Progenitor cell of endocrine pancreas (in vitro differentiated cells): ENCODE measurements at regions not wholly inside any gene's neighbourhood (a gene's known extent, or its start where the extent isn't known, plus 50 kb on each side); places are given as distances from the start of the nearest gene placed in this dataset.

Experiments
- DNase-seq: peaks from one replicate; pipeline ENCODE4 v3.0.0; 2021; ENCODE audit warnings: low spot score; ENCODE audit not compliant: unreplicated experiment
- H3K27ac Mint-ChIP-seq: 2 replicates; pipeline ENCODE4 v1.8.0; 2021; ENCODE audit warnings: mild to moderate bottlenecking, moderate library complexity, mixed read lengths
- H3K27me3 Mint-ChIP-seq: 2 replicates; pipeline ENCODE4 v1.8.0; 2021; ENCODE audit warnings: mixed read lengths
- H3K36me3 Mint-ChIP-seq: 2 replicates; pipeline ENCODE4 v1.8.0; 2022; ENCODE audit warnings: mixed read lengths; ENCODE audit not compliant: insufficient read depth
- H3K4me1 Mint-ChIP-seq: 2 replicates; pipeline ENCODE4 v1.8.0; 2021; ENCODE audit warnings: low read depth, mixed read lengths
- H3K4me3 Mint-ChIP-seq: 2 replicates; pipeline ENCODE4 v1.8.0; 2021; ENCODE audit warnings: low read depth, mild to moderate bottlenecking, moderate library complexity, mixed read lengths
- H3K9me3 Mint-ChIP-seq: 2 replicates; pipeline ENCODE4 v1.8.0; 2021; ENCODE audit warnings: low read depth, mixed read lengths
- TF ChIP-seq, protein P1 (sequence below): fragments of 200-600 bp; sonication (generic); IDR thresholded peaks from one replicate; pipeline ENCODE4 v1.5.0; 2021; ENCODE audit warnings: antibody characterized with exemption, mild to moderate bottlenecking; ENCODE audit not compliant: unreplicated experiment

DNA sequence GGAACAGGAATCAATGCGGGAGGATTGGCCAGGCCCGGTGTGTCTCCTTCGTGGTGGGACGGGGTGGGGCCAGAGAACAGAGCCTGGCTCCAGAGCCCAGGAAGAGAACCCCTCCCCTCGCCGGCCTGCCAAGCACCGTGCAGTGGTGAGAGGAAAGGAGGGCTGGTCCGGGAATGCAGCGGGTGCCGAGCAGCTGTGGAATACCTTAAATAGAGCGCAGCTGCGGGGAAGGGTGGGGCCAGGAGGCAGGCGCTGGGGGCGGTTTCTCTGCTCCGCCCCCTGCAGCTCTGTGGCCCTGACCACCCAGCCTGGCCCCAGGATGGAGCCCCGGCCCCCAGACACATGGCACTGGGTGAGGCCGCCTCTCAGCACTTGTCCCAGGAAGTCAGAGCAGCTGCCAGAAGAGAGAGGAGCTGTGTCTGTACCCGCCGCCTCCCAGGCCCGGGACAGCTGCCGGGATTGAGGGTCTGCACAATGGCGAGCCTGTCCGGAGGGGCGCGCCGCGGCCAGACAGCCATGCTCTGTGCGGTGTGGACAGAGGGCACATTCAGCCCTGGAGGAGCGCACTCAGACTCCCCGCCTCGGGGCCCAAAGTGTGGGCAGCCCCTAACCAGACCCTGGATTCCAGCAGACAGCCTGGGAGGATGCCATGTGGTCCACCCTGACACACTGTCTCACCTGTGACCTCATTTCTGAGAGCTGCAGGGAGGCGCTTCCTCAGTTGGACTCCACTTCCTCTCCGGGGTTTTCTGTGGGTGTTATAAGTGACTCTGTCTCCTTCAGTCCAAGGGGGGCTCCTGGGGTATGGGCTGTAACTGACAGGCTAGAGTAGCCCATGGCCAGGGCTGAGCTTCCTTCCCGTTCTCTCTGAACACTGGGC, 268.8 kb downstream of the SEC14L1 start:
- DNase-seq, result no peak
- no peak overlapping the region for H3K4me3 Mint-ChIP-seq
- TF ChIP-seq, protein P1, sequence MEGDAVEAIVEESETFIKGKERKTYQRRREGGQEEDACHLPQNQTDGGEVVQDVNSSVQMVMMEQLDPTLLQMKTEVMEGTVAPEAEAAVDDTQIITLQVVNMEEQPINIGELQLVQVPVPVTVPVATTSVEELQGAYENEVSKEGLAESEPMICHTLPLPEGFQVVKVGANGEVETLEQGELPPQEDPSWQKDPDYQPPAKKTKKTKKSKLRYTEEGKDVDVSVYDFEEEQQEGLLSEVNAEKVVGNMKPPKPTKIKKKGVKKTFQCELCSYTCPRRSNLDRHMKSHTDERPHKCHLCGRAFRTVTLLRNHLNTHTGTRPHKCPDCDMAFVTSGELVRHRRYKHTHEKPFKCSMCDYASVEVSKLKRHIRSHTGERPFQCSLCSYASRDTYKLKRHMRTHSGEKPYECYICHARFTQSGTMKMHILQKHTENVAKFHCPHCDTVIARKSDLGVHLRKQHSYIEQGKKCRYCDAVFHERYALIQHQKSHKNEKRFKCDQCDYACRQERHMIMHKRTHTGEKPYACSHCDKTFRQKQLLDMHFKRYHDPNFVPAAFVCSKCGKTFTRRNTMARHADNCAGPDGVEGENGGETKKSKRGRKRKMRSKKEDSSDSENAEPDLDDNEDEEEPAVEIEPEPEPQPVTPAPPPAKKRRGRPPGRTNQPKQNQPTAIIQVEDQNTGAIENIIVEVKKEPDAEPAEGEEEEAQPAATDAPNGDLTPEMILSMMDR, result no peak
- no peaks in the 10 kb centered on the region for H3K27me3 Mint-ChIP-seq
- peaks cover 5% of the 10 kb centered on the region for H3K36me3 Mint-ChIP-seq
- peak overlapping the region; percentile 59 for H3K27ac Mint-ChIP-seq
- no peaks in the 10 kb centered on the region for H3K9me3 Mint-ChIP-seq
- H3K4me1 Mint-ChIP-seq, result peaks cover 25% of the 10 kb centered on the region

DNA sequence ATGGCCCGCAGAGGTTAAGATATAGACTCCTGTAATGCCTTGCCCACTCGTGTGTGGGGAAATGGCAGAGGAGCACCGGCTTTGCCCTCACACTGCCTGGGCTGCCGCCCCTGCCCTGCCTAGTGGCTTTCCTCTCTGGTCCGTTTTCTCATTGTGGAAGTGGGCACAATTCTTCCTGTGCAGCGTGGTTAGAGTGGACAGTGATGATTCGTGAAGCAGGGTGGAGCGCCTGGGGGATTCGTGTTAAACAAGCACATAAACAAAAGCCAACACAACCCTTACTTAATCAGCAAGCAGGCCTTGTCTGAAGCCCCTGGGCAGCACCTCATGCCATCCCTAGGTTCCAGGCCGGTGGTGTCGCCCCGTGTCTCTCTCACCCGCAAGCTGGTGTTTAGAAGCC, 269.7 kb downstream of the SEC14L1 start:
- H3K27ac Mint-ChIP-seq, result peak overlapping the region; percentile 26
- no peak for DNase-seq
- no peaks in the 10 kb centered on the region for H3K27me3 Mint-ChIP-seq
- TF ChIP-seq, protein P1, result no peak
- H3K4me3 Mint-ChIP-seq, result no peak overlapping the region
- H3K4me1 Mint-ChIP-seq, result peaks cover 25% of the 10 kb centered on the region
- H3K36me3 Mint-ChIP-seq, result peaks cover 5% of the 10 kb centered on the region
- no peaks in the 10 kb centered on the region for H3K9me3 Mint-ChIP-seq

DNA sequence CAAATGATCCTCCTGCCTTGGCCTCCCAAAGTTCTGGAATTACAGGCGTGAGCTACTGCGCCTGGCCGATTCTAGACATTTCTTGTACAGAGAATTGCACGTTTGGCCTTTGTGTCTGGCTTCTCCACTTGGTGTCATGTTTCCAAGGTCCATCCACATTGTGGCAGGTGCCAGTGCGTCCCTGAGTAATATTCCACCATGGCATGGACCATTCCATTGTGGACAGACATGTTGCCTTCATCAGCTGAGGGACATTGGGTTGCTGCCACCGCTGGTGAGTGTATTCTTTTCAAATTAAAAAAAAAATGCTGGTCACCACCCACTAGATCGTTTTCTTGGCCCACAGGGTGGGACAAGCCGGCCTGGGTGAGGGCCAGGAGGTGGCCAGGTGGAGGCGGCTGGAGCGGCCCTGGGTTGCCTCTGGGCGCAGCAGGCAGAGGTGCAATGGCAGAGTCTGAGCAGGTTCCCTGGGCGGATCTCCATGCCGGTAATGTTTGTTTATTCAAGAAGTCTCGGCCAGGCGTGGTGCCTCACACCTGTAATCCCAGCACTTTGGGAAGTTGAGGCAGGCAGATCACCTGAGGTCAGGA, 274.1 kb downstream of the SEC14L1 start:
- TF ChIP-seq, protein P1, result no peak
- Mint-ChIP-seq H3K27ac (no peak overlapping the region), H3K9me3 (no peaks in the 10 kb centered on the region), H3K36me3 (peaks cover 5% of the 10 kb centered on the region), H3K27me3 (no peaks in the 10 kb centered on the region), H3K4me1 (peaks cover 28% of the 10 kb centered on the region), H3K4me3 (no peak overlapping the region)
- no peak for DNase-seq

DNA sequence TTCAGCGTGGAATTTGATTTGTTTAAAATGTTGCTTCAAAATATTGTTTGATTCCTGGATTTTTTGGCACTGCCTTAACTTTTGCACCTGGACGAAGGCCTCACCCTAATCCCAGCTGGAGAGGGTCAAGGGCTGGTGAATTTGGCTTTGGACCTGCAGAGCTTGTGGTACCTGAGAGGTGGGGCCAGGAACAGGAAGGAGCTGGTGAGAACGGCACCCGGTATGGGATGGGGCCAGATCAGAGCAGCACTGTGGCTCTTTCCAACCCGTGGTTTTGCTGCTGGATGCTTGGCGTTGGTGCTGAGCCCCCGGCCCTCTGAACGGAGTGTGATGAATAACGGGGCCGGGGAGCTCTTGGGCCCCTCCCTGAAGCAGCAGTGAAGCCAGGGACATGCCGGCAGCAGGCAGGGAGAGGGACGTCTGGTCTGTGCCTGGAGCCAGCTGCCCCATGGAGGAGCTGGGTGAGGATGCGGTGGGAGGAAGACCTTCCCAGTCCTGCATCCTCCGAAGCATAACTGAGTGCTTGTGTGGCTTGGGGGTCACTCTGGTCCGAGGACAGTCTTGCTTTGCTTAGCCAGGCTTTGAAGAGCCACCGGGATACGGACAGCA, 275.4 kb downstream of the SEC14L1 start:
- Mint-ChIP-seq H3K9me3 (no peaks in the 10 kb centered on the region), H3K27ac (no peak overlapping the region), H3K4me1 (peaks cover 30% of the 10 kb centered on the region), H3K36me3 (peaks cover 5% of the 10 kb centered on the region), H3K4me3 (no peak overlapping the region), H3K27me3 (no peaks in the 10 kb centered on the region)
- TF ChIP-seq, protein P1, result no peak
- DNase-seq, result no peak

DNA sequence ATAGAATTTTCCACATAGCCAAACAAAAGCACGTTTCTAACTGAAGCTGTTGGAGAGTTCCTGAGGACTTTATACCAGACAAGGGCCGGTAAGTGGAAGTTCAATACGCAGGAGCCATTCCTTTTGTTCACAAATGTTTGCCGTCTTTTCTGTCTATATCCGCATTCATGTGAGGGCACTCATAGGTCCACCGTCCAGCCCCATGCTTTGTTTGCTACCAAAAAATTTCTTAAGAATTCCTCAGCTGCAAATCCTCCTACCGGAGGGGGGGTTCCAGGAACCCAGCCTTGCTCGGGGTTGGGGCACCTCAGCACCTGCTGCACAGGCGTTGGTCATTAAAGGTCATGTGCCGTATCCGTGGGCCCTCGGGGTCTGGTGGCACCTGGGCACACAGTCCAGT, 276.8 kb downstream of the SEC14L1 start:
- Mint-ChIP-seq H3K4me3 (no peak overlapping the region), H3K4me1 (peaks cover 30% of the 10 kb centered on the region), H3K36me3 (peaks cover 5% of the 10 kb centered on the region), H3K27ac (peak overlapping the region; percentile 83), H3K27me3 (no peaks in the 10 kb centered on the region), H3K9me3 (no peaks in the 10 kb centered on the region)
- TF ChIP-seq, protein P1, result no peak
- DNase-seq, result no peak
